Adrenal gland (tissue), 5 donors: ENCODE measurements at regions not wholly inside any gene's neighbourhood (a gene's known extent, or its start where the extent isn't known, plus 50 kb on each side); places are given as distances from the start of the nearest gene placed in this dataset.

ENCODE experiments used
- POLR2A ChIP-seq, 2 donors: fragments of 450-650 bp; IDR thresholded peaks; one replicate each; pipeline ENCODE4 v1.6.1; 2017; ENCODE audit warnings: antibody characterized with exemption in 2 of 2, mild to moderate bottlenecking in 2 of 2, moderate library complexity in 1 of 2
- TF ChIP-seq, protein P1 (sequence below), 6 experiments: fragments of 450-650 bp in 4 of 6; fragments of 200-600 bp in 2 of 6; sonication (generic) in 1 of 6; IDR thresholded peaks; 1 replicate in 5 of 6; 2 replicates in 1 of 6; pipeline versions ENCODE4 v1.5.1 to v1.8.0; 2016 to 2021; ENCODE audit warnings: antibody characterized with exemption in 6 of 6, mild to moderate bottlenecking in 2 of 6, moderate library complexity in 1 of 6
- donor health status: DM: no; HTN: no; CAD: no.

DNA sequence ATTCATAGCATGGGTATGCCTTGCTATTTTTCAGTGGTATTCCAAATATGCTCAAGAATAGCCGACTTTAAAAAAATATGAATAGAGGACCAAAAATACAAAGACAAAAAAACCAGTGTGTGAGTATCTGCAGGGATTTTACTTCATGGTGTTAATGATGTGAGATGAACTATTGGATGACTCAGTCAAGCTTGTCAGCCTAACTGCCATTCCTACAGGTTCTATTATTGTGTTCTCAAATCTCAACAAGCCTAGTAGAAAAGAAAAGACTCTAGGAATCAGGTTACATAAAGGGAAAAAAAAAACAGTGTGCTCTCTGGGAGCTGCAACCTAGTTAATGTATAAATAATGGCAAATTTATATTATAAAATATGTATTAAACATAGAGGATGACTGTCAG is 588.4 kb upstream of the BTBD3 start:
- TF ChIP-seq, protein P1, sequence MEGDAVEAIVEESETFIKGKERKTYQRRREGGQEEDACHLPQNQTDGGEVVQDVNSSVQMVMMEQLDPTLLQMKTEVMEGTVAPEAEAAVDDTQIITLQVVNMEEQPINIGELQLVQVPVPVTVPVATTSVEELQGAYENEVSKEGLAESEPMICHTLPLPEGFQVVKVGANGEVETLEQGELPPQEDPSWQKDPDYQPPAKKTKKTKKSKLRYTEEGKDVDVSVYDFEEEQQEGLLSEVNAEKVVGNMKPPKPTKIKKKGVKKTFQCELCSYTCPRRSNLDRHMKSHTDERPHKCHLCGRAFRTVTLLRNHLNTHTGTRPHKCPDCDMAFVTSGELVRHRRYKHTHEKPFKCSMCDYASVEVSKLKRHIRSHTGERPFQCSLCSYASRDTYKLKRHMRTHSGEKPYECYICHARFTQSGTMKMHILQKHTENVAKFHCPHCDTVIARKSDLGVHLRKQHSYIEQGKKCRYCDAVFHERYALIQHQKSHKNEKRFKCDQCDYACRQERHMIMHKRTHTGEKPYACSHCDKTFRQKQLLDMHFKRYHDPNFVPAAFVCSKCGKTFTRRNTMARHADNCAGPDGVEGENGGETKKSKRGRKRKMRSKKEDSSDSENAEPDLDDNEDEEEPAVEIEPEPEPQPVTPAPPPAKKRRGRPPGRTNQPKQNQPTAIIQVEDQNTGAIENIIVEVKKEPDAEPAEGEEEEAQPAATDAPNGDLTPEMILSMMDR (IDR thresholded peaks at IDR 0.05), result no peak
- TF ChIP-seq POLR2A (IDR thresholded peaks at IDR 0.05), result no peak
